ENCODE measurements at regions not wholly inside any gene's neighbourhood (a gene's known extent, or its start where the extent isn't known, plus 50 kb on each side); places are given as distances from the start of the nearest gene placed in this dataset.

GRCh38 chr12:113642672-113643071 is 171.0 kb upstream of the LHX5 start:
- TF ChIP-seq, protein P1, sequence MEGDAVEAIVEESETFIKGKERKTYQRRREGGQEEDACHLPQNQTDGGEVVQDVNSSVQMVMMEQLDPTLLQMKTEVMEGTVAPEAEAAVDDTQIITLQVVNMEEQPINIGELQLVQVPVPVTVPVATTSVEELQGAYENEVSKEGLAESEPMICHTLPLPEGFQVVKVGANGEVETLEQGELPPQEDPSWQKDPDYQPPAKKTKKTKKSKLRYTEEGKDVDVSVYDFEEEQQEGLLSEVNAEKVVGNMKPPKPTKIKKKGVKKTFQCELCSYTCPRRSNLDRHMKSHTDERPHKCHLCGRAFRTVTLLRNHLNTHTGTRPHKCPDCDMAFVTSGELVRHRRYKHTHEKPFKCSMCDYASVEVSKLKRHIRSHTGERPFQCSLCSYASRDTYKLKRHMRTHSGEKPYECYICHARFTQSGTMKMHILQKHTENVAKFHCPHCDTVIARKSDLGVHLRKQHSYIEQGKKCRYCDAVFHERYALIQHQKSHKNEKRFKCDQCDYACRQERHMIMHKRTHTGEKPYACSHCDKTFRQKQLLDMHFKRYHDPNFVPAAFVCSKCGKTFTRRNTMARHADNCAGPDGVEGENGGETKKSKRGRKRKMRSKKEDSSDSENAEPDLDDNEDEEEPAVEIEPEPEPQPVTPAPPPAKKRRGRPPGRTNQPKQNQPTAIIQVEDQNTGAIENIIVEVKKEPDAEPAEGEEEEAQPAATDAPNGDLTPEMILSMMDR (IDR thresholded peaks at IDR 0.05) = no peak
- no peak for TF ChIP-seq POLR2A (IDR thresholded peaks at IDR 0.05)
